ENCODE measurements at regions not wholly inside any gene's neighbourhood (a gene's known extent, or its start where the extent isn't known, plus 50 kb on each side); places are given as distances from the start of the nearest gene placed in this dataset.

DNA sequence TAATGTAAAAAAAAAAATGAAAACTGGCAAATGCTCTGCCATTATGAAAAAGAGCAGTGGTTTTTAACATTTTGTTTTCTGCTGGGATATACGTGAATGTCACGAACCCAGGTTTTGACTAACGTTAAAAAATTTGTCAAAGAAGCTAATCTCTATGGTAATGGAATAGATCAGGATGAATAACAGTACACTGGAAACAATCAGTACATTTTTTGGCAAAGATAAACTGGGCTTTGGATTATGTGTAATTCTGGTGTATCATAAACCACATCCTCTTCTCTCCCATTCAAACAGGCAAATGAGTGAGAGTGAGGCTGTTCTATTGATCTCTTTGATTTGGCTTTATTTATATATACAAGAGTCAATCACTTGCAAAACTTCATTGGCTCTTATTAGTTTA, 207.0 kb upstream of the IRX3 start:
- TF ChIP-seq POLR2A (IDR thresholded peaks at IDR 0.05; ENCODE audit: extremely low read depth, insufficient read length): no peak
- TF ChIP-seq, protein P1, sequence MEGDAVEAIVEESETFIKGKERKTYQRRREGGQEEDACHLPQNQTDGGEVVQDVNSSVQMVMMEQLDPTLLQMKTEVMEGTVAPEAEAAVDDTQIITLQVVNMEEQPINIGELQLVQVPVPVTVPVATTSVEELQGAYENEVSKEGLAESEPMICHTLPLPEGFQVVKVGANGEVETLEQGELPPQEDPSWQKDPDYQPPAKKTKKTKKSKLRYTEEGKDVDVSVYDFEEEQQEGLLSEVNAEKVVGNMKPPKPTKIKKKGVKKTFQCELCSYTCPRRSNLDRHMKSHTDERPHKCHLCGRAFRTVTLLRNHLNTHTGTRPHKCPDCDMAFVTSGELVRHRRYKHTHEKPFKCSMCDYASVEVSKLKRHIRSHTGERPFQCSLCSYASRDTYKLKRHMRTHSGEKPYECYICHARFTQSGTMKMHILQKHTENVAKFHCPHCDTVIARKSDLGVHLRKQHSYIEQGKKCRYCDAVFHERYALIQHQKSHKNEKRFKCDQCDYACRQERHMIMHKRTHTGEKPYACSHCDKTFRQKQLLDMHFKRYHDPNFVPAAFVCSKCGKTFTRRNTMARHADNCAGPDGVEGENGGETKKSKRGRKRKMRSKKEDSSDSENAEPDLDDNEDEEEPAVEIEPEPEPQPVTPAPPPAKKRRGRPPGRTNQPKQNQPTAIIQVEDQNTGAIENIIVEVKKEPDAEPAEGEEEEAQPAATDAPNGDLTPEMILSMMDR (IDR thresholded peaks at IDR 0.05; ENCODE audit: low read depth, low read length): no peak
